Activated CD8-positive, alpha-beta T cell treated with anti-CD3 and anti-CD28 coated beads for 36 hours (primary cell): ENCODE measurements at regions not wholly inside any gene's neighbourhood (a gene's known extent, or its start where the extent isn't known, plus 50 kb on each side); places are given as distances from the start of the nearest gene placed in this dataset.

ENCODE experiments used
- ATAC-seq: fragments of 200-7000 bp; cut with Tn5 transposase; one replicate; pipeline ENCODE4 v1.10.0; 2021; ENCODE audit warnings: mild to moderate bottlenecking, moderate library complexity
- CTCF ChIA-PET: fragments of 350-600 bp; sonication (Branson Sonifier 250); formaldehyde crosslinking; loops from one replicate; lab custom pipeline; 2021; ENCODE audit warnings: antibody characterized with exemption; lab: Charles Lee
- POLR2A ChIA-PET: fragments of 350-600 bp; sonication (Branson Sonifier 250); formaldehyde crosslinking; loops from one replicate; lab custom pipeline; 2021; ENCODE audit warnings: antibody characterized with exemption; lab: Charles Lee
- DNase-seq: peaks from one replicate; pipeline ENCODE4 v3.0.0-alpha.2; 2020
- H3K27ac Mint-ChIP-seq: one replicate; pipeline ENCODE4 v1.8.0; 2021; ENCODE audit warnings: mild to moderate bottlenecking, mixed read lengths
- H3K27me3 Mint-ChIP-seq: one replicate; pipeline ENCODE4 v1.8.0; 2021; ENCODE audit warnings: mixed read lengths
- H3K36me3 Mint-ChIP-seq: one replicate; pipeline ENCODE4 v1.8.0; 2021; ENCODE audit warnings: low read depth, mixed read lengths
- H3K4me1 Mint-ChIP-seq: one replicate; pipeline ENCODE4 v1.8.0; 2021; ENCODE audit warnings: low read depth, mixed read lengths
- H3K4me3 Mint-ChIP-seq: one replicate; pipeline ENCODE4 v1.8.0; 2021; ENCODE audit warnings: mild to moderate bottlenecking, moderate library complexity, mixed read lengths
- H3K9me3 Mint-ChIP-seq: one replicate; pipeline ENCODE4 v1.8.0; 2021; ENCODE audit warnings: mixed read lengths
- intact Hi-C: fragments of 100-400 bp; cut with micrococcal nuclease; formaldehyde crosslinking; loops from one replicate; pipeline ENCODE4 v1.10.0; 2022
- TF ChIP-seq, protein P1 (sequence below): fragments of 200-600 bp; IDR thresholded peaks from one replicate; pipeline ENCODE4 v1.8.0; 2022; ENCODE audit warnings: antibody characterized with exemption, mild to moderate bottlenecking

DNA sequence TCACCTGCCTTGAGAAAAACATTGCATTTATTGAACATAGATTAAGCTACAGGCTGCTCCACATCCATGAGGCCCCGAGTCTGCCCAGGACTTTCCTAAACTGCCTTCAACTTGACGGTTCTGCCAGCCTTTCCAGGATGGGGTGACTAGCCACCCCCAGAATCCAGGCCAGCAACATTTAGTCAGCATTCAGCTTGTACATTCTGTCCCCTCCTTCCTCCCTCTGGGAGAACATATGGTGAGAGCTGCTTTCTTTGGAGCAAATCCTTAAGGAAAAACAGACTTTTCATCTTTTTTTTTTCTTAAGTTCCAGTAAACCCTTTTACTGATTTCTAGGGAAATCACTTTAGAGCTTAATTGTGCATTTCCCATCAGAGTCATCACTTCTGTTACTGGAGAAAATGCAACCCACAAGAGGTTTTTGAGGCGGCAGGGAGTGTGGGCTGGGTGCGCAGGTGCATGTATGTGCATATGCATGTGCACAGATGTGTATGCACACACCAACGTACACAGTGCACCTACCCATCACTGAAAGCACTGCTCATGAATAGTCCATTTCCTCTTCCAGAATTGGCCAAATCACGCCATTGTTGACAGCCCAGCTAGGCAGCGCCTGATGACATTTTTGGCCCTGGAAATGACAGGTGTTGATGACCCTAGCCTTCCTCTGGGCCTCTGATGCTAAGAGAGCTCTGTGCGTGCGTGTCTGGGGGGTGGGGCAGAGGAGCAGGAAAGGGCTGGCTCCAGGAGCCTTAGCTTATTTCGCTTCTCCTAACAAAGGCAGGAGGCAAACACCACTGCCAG, 145.6 kb downstream of the HSD17B3 start:
- CTCF ChIA-PET, result no interaction called here
- intact Hi-C loops, result no loop called here
- H3K4me3 Mint-ChIP-seq, result no peak overlapping the region
- ATAC-seq, result no peak
- TF ChIP-seq, protein P1, sequence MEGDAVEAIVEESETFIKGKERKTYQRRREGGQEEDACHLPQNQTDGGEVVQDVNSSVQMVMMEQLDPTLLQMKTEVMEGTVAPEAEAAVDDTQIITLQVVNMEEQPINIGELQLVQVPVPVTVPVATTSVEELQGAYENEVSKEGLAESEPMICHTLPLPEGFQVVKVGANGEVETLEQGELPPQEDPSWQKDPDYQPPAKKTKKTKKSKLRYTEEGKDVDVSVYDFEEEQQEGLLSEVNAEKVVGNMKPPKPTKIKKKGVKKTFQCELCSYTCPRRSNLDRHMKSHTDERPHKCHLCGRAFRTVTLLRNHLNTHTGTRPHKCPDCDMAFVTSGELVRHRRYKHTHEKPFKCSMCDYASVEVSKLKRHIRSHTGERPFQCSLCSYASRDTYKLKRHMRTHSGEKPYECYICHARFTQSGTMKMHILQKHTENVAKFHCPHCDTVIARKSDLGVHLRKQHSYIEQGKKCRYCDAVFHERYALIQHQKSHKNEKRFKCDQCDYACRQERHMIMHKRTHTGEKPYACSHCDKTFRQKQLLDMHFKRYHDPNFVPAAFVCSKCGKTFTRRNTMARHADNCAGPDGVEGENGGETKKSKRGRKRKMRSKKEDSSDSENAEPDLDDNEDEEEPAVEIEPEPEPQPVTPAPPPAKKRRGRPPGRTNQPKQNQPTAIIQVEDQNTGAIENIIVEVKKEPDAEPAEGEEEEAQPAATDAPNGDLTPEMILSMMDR, result no peak
- no peaks in the 10 kb centered on the region for H3K9me3 Mint-ChIP-seq
- no peak overlapping the region for H3K27ac Mint-ChIP-seq
- DNase-seq, result peak; percentile 21
- POLR2A ChIA-PET, result no interaction called here
- H3K36me3 Mint-ChIP-seq, result no peaks in the 10 kb centered on the region
- H3K27me3 Mint-ChIP-seq, result peaks cover 20% of the 10 kb centered on the region
- peaks cover 22% of the 10 kb centered on the region for H3K4me1 Mint-ChIP-seq

DNA sequence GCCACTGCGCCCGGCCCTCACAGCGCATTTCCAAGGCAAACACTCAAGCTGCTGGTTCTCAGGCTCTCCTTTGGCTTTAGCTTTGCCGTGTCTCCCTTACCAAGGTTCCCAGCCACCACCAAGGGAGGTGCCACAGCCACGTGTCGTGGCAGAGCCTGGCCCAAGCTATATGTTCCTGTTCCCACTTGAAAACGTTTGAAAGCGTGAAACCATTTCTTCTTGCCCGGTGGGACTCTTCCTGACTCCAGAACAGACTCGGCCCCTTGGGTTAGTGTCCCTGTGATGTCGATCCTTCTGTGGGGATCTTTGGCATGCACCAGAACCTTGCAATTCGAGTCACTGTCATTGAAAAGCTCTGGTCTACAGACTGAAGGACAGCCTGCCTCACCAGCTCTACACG, 147.9 kb downstream of the HSD17B3 start:
- Mint-ChIP-seq H3K4me1 (peaks cover 40% of the 10 kb centered on the region), H3K9me3 (no peaks in the 10 kb centered on the region), H3K36me3 (no peaks in the 10 kb centered on the region), H3K4me3 (no peak overlapping the region), H3K27me3 (peaks cover 24% of the 10 kb centered on the region), H3K27ac (no peak overlapping the region)
- DNase-seq (no peak), ATAC-seq (no peak)
- ChIA-PET CTCF (interaction anchor here (0.7 to 1.7 kb wide), 2 partner anchors 265 to 1362 kb away, joined by 3 to 4 read pairs; no protein-coding TSS in a partner anchor), POLR2A (interaction anchor here (0.6 kb wide), 1 partner anchor 22 kb away, joined by 3 read pairs; no protein-coding TSS in a partner anchor)
- TF ChIP-seq, protein P1, result no peak
- intact Hi-C loops, result no loop called here

DNA sequence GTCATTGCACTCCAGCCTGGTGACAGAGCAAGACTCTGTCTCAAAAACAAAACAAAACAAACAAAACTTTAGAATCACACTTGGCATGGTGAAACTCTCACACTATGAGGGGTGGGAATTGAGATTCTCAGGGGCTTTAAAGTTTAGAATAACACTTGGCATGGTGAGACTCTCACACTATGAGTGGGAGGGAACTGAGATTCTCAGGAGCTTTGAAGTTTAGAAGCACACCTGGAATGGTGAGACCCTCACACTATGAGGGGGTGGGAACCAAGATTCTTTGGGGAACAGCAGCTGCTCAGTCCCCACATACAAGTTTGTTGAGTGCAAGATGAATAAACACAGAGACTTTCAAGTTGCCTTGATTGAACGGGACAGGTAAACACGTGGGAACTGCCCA, 149.4 kb downstream of the HSD17B3 start:
- DNase-seq (no peak), ATAC-seq (no peak)
- H3K36me3 Mint-ChIP-seq, result no peaks in the 10 kb centered on the region
- ChIA-PET POLR2A (no interaction called here), CTCF (interaction anchor here (1.2 to 1.7 kb wide), 2 partner anchors 165 to 263 kb away, joined by 3 to 4 read pairs; no protein-coding TSS in a partner anchor)
- peaks cover 28% of the 10 kb centered on the region for H3K27me3 Mint-ChIP-seq
- H3K27ac Mint-ChIP-seq, result no peak overlapping the region
- H3K4me3 Mint-ChIP-seq, result no peak overlapping the region
- H3K9me3 Mint-ChIP-seq, result no peaks in the 10 kb centered on the region
- intact Hi-C loops, result no loop called here
- peaks cover 35% of the 10 kb centered on the region for H3K4me1 Mint-ChIP-seq
- TF ChIP-seq, protein P1, result no peak

DNA sequence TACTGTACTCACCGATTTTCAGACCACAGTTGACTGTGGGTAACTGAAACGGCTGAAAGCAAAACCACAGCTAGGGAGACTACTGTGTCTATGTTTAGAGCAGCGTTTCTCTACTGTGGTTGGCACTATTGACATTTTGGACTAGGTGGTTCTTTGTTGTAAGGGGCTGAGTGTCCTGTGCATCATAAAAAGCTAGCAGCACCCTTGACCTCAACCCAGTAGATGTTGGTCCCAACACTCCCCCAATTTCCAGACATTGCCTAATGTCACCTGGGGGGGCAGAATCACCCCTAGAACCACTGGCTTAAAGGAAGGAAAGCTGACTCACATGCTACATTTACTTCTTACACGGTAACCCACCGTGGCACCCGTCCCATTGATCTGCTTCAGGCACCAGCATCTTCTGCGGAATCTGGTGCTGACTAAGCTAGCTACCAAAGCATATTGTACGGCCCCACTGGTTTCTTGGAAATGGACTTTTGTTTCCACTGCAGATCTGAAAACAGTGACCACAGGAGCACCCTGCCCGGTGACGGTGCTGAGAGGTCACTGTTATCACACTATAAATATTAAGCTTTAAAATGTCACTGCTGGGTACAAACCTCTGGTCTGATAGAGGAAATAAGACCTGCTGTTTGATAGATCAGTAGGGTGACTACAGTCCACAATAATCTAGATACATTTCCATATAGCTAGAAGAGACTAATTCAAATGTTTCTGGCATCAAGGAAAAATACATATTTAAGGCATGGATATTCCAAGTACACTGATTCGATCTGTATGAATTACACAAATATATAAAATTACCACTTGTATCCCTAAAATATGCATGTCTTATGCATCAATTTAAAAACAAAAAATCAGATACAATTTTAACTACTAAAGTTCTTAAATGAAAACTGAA, 151.4 kb downstream of the HSD17B3 start:
- Mint-ChIP-seq H3K27ac (peak overlapping the region; percentile 29), H3K36me3 (no peaks in the 10 kb centered on the region), H3K4me1 (peaks cover 39% of the 10 kb centered on the region), H3K27me3 (peaks cover 39% of the 10 kb centered on the region), H3K9me3 (no peaks in the 10 kb centered on the region), H3K4me3 (peak overlapping the region; percentile 4)
- TF ChIP-seq, protein P1, result no peak
- intact Hi-C loops, result no loop called here
- CTCF ChIA-PET, result interaction anchor here (0.9 kb wide), 1 partner anchor 91 kb away, joined by 3 read pairs; no protein-coding TSS in a partner anchor
- POLR2A ChIA-PET, result interaction anchor here (0.7 kb wide), 2 partner anchors 111 to 506 kb away, joined by 3 read pairs; no protein-coding TSS in a partner anchor
- ATAC-seq, result peak; percentile 91
- DNase-seq, result peak; percentile 88
